H9 (cell line): ENCODE measurements at regions not wholly inside any gene's neighbourhood (a gene's known extent, or its start where the extent isn't known, plus 50 kb on each side); places are given as distances from the start of the nearest gene placed in this dataset.

Experiments used
- DNase-seq: peaks from one replicate; pipeline ENCODE4 v3.0.0-alpha.2; 2017
- H2AFZ ChIP-seq: one replicate; pipeline ENCODE4 v1.6.1; 2013; ENCODE audit warnings: mild to moderate bottlenecking, low read length, control low read depth, moderate library complexity
- H2AK5ac ChIP-seq: 2 replicates; pipeline ENCODE4 v1.6.1; 2013; ENCODE audit warnings: low read length, control low read depth, mixed read lengths; ENCODE audit not compliant: insufficient read length
- H2BK120ac ChIP-seq: one replicate; pipeline ENCODE4 v1.6.1; 2013; ENCODE audit warnings: low read depth, mild to moderate bottlenecking, low read length, control low read depth, inconsistent platforms; ENCODE audit not compliant: poor library complexity, severe bottlenecking
- H2BK12ac ChIP-seq: 2 replicates; pipeline ENCODE4 v1.6.1; 2013; ENCODE audit warnings: low read length, control low read depth, mixed read lengths, low read depth; ENCODE audit not compliant: insufficient read length
- H2BK15ac ChIP-seq: 2 replicates; pipeline ENCODE4 v1.6.1; 2013; ENCODE audit warnings: low read depth, low read length, control low read depth
- H2BK20ac ChIP-seq: one replicate; pipeline ENCODE4 v1.6.1; 2013; ENCODE audit warnings: low read depth, mild to moderate bottlenecking, low read length, control low read depth, inconsistent platforms; ENCODE audit not compliant: poor library complexity, severe bottlenecking
- H2BK5ac ChIP-seq: 2 replicates; pipeline ENCODE4 v1.6.1; 2013; ENCODE audit warnings: low read length, control low read depth, mixed read lengths; ENCODE audit not compliant: insufficient read length
- H3K14ac ChIP-seq: 2 replicates; pipeline ENCODE4 v1.6.1; 2013; ENCODE audit warnings: low read length, control low read depth; ENCODE audit not compliant: insufficient read depth
- H3K18ac ChIP-seq: 2 replicates; pipeline ENCODE4 v1.6.1; 2013; ENCODE audit warnings: low read depth, mild to moderate bottlenecking, mixed read lengths, low read length, control low read depth; ENCODE audit not compliant: insufficient read length
- H3K23ac ChIP-seq: 2 replicates; pipeline ENCODE4 v1.6.1; 2013; ENCODE audit warnings: low read length, control low read depth, mixed read lengths, low read depth; ENCODE audit not compliant: insufficient read length
- H3K23me2 ChIP-seq: 2 replicates; pipeline ENCODE4 v1.6.1; 2013; ENCODE audit warnings: low read depth, mild to moderate bottlenecking, mixed read lengths, low read length, control low read depth; ENCODE audit not compliant: insufficient read length, poor library complexity, severe bottlenecking
- H3K27ac ChIP-seq: 2 replicates; pipeline ENCODE4 v1.5.1; 2013; ENCODE audit warnings: low read length, control low read depth, mixed read lengths, low read depth; ENCODE audit not compliant: insufficient read length
- H3K27me3 ChIP-seq: 2 replicates; pipeline ENCODE4 v1.6.1; 2013; ENCODE audit warnings: low read length, control low read depth, inconsistent platforms; ENCODE audit not compliant: insufficient read depth
- H3K4ac ChIP-seq: 2 replicates; pipeline ENCODE4 v1.6.1; 2013; ENCODE audit warnings: low read depth, mild to moderate bottlenecking, control low read depth, inconsistent platforms, low read length, moderate library complexity
- H3K4me1 ChIP-seq: 2 replicates; pipeline ENCODE4 v1.6.1; 2013; ENCODE audit warnings: low read length, control low read depth, inconsistent platforms; ENCODE audit not compliant: insufficient read depth
- H3K4me2 ChIP-seq: 2 replicates; pipeline ENCODE4 v1.6.1; 2013; ENCODE audit warnings: low read length, control low read depth, mixed read lengths; ENCODE audit not compliant: insufficient read length, insufficient read depth
- H3K56ac ChIP-seq: 2 replicates; pipeline ENCODE4 v1.6.1; 2013; ENCODE audit warnings: low read depth, mild to moderate bottlenecking, mixed read lengths, low read length, control low read depth; ENCODE audit not compliant: insufficient read length
- H3K79me1 ChIP-seq: 2 replicates; pipeline ENCODE4 v1.6.1; 2013; ENCODE audit warnings: low read depth, mild to moderate bottlenecking, moderate library complexity, low read length, control low read depth, inconsistent platforms; ENCODE audit not compliant: insufficient read depth, poor library complexity, severe bottlenecking
- H3K79me2 ChIP-seq: 2 replicates; pipeline ENCODE4 v1.6.1; 2013; ENCODE audit warnings: low read length, control low read depth, inconsistent platforms; ENCODE audit not compliant: insufficient read depth
- H3K9ac ChIP-seq: 2 replicates; pipeline ENCODE4 v1.6.1; 2013; ENCODE audit warnings: low read length, control low read depth, mixed read lengths; ENCODE audit not compliant: insufficient read length; ENCODE audit errors: extremely low read depth
- H3K9me3 ChIP-seq: one replicate; pipeline ENCODE4 v1.6.1; 2013; ENCODE audit warnings: low read depth, low read length, inconsistent platforms; ENCODE audit not compliant: control insufficient read depth
- H3T11ph ChIP-seq: one replicate; pipeline ENCODE4 v1.6.1; 2013; ENCODE audit warnings: mild to moderate bottlenecking, low read length, control low read depth, inconsistent platforms
- H4K20me1 ChIP-seq: one replicate; pipeline ENCODE4 v1.6.1; 2013; ENCODE audit not compliant: control insufficient read depth, insufficient read length, insufficient read depth
- H4K5ac ChIP-seq: 2 replicates; pipeline ENCODE4 v1.6.1; 2013; ENCODE audit warnings: low read depth, mild to moderate bottlenecking, mixed read lengths, low read length, control low read depth; ENCODE audit not compliant: insufficient read length
- H4K8ac ChIP-seq: replicated peaks from 2 replicates; pipeline ENCODE4 v1.6.1; 2013; ENCODE audit warnings: low read length, control low read depth, mixed read lengths, low read depth; ENCODE audit not compliant: insufficient read length
- H4K91ac ChIP-seq: 2 replicates; pipeline ENCODE4 v1.6.1; 2013; ENCODE audit warnings: low read depth, mild to moderate bottlenecking, moderate library complexity, mixed read lengths, low read length, control low read depth; ENCODE audit not compliant: insufficient read length
- H3K27ac Mint-ChIP-seq, 3 experiments: 2 replicates in 2 of 3; 3 replicates in 1 of 3; pipeline ENCODE4 v1.8.0; 2020 to 2021; ENCODE audit warnings: mixed read lengths in 3 of 3, mild to moderate bottlenecking in 1 of 3, moderate library complexity in 1 of 3
- H3K27me3 Mint-ChIP-seq: 2 replicates; pipeline ENCODE4 v1.8.0; 2021; ENCODE audit warnings: low read depth, mild to moderate bottlenecking, moderate library complexity, mixed read lengths
- H3K36me3 Mint-ChIP-seq, 3 experiments: 2 replicates in 2 of 3; 3 replicates in 1 of 3; pipeline ENCODE4 v1.8.0; 2020 to 2021; ENCODE audit warnings: low read depth in 3 of 3, mixed read lengths in 3 of 3; ENCODE audit not compliant: insufficient read depth in 1 of 3
- H3K4me1 Mint-ChIP-seq, 2 experiments: 2 replicates each; pipeline ENCODE4 v1.8.0; 2020; ENCODE audit warnings: mixed read lengths in 2 of 2
- H3K4me3 Mint-ChIP-seq, 2 experiments: 2 replicates in 1 of 2; 3 replicates in 1 of 2; pipeline ENCODE4 v1.8.0; 2020 to 2021; ENCODE audit warnings: mild to moderate bottlenecking in 2 of 2, mixed read lengths in 2 of 2, moderate library complexity in 1 of 2
- H3K9me3 Mint-ChIP-seq, 2 experiments: 2 replicates in 1 of 2; 3 replicates in 1 of 2; pipeline ENCODE4 v1.8.0; 2020; ENCODE audit warnings: mild to moderate bottlenecking in 2 of 2, mixed read lengths in 2 of 2, moderate library complexity in 1 of 2
- WGBS: extraction: QIAGEN DNeasy Blood & Tissue Kit; methylation state at CpG from one replicate; pipeline ENCODE4 v1.1.7; 2013; ENCODE audit warnings: missing lambda C conversion rate, low lambda C conversion rate, mixed read lengths; ENCODE audit not compliant: insufficient read length; ENCODE audit errors: extremely low coverage; 5-methylcytosine and 5-hydroxymethylcytosine counted together
- TF ChIP-seq, protein P1 (sequence below): fragments of 200-600 bp; sonication (generic); conservative IDR thresholded peaks from 3 replicates; pipeline ENCODE4 v1.8.0; 2021; ENCODE audit warnings: antibody characterized with exemption, mild to moderate bottlenecking

DNA sequence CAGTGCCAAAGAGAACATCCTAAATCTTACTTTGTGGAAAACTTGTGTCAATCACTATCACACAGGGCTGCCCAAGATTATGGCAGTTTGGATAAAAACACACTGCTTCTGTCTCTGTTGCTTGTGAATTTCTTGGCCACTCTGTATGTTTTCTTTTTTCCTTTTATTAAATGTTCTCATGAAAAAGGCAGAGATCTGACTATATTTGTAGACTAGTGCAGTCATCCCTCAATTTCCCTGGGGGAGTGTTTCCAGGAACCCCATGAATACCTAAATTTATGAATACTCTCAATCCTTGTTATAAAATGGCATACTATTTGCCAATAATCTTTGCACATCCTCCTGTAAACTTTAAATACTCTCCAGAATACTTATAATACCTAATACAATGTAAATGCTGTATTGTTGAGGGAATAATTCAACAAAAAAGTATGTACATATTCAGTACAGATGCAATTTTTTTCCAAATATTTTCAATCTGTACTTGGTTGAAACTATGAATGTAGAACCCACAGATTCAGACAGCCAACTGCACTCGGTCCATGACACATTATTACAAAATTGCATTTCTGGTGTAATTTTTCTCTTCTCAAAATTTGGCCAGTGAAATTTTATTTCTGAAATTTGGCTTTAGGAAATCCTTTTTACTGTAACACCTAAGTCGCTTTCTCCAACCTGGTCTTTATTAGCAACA, 391.9 kb upstream of the PRR16 start:
- no peaks in the 10 kb centered on the region for H3K23me2 ChIP-seq
- no CpG with 5 or more reads among the region's 2 CpGs for WGBS
- no peak overlapping the region for H3K18ac ChIP-seq
- H2BK20ac ChIP-seq: no peak overlapping the region
- H3K27me3 ChIP-seq: no peaks in the 10 kb centered on the region
- H3K56ac ChIP-seq: no peak overlapping the region
- Mint-ChIP-seq H3K36me3 (no peaks in the 10 kb centered on the region), H3K4me1 (peaks cover 6 to 7% of the 10 kb centered on the region in 2 experiments), H3K9me3 (no peaks in the 10 kb centered on the region), H3K4me3 (no peak overlapping the region), H3K27ac (no peak overlapping the region), H3K27me3 (no peaks in the 10 kb centered on the region)
- no peak overlapping the region for H3K9ac ChIP-seq
- no peak overlapping the region for H3K14ac ChIP-seq
- no peak overlapping the region for H4K5ac ChIP-seq
- H2BK15ac ChIP-seq: no peak overlapping the region
- no peak overlapping the region for H3T11ph ChIP-seq
- H3K23ac ChIP-seq: no peak overlapping the region
- no peaks in the 10 kb centered on the region for H3K79me1 ChIP-seq
- no peak overlapping the region for H2BK120ac ChIP-seq
- no peak overlapping the region for H2AFZ ChIP-seq
- TF ChIP-seq, protein P1, sequence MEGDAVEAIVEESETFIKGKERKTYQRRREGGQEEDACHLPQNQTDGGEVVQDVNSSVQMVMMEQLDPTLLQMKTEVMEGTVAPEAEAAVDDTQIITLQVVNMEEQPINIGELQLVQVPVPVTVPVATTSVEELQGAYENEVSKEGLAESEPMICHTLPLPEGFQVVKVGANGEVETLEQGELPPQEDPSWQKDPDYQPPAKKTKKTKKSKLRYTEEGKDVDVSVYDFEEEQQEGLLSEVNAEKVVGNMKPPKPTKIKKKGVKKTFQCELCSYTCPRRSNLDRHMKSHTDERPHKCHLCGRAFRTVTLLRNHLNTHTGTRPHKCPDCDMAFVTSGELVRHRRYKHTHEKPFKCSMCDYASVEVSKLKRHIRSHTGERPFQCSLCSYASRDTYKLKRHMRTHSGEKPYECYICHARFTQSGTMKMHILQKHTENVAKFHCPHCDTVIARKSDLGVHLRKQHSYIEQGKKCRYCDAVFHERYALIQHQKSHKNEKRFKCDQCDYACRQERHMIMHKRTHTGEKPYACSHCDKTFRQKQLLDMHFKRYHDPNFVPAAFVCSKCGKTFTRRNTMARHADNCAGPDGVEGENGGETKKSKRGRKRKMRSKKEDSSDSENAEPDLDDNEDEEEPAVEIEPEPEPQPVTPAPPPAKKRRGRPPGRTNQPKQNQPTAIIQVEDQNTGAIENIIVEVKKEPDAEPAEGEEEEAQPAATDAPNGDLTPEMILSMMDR: no peak
- no peaks in the 10 kb centered on the region for H3K79me2 ChIP-seq
- no peak overlapping the region for H4K8ac ChIP-seq
- no peak overlapping the region for H3K27ac ChIP-seq
- no peak overlapping the region for H3K4ac ChIP-seq
- H3K9me3 ChIP-seq: no peaks in the 10 kb centered on the region
- no peak overlapping the region for H4K91ac ChIP-seq
- no peak overlapping the region for H2BK12ac ChIP-seq
- no peaks in the 10 kb centered on the region for H4K20me1 ChIP-seq
- H2BK5ac ChIP-seq: no peak overlapping the region
- no peak overlapping the region for H2AK5ac ChIP-seq
- peaks cover 3% of the 10 kb centered on the region; the same call in 1 of the 2 replicates for H3K4me1 ChIP-seq
- no peak for DNase-seq
- H3K4me2 ChIP-seq: no peak overlapping the region
